ENCODE measurements at regions not wholly inside any gene's neighbourhood (a gene's known extent, or its start where the extent isn't known, plus 50 kb on each side); places are given as distances from the start of the nearest gene placed in this dataset.

- no TSS peak for BruUV-seq (replicated peaks)
- Histone ChIP-seq H3K9ac (replicated peaks; ENCODE audit: extremely low read depth, insufficient read depth, low read length) (no peak overlapping the region), H3K27ac (ENCODE audit: insufficient read depth, low read depth, low read length) (no peak overlapping the region), H3K9me1 (replicated peaks; ENCODE audit: control insufficient read depth, extremely low read depth, insufficient read depth, low read length) (no peaks in the 10 kb centered on the region), H3K36me3 (ENCODE audit: control insufficient read depth in 2 of 2, extremely low read depth in 1 of 2, insufficient read depth in 2 of 2, low read length in 2 of 2) (no peaks in the 10 kb centered on the region), H3K4me2 (ENCODE audit: insufficient read depth, low read length) (no peak overlapping the region), H2AFZ (ENCODE audit: low read depth, low read length) (no peak overlapping the region), H3K79me2 (ENCODE audit: control insufficient read depth, insufficient read depth, low read length) (no peaks in the 10 kb centered on the region), H3K4me1 (ENCODE audit: control insufficient read depth, extremely low read depth, insufficient read depth, low read length) (no peaks in the 10 kb centered on the region), H3K27me3 (ENCODE audit: control insufficient read depth in 2 of 2, insufficient read depth in 2 of 2, low read length in 2 of 2) (no peaks in the 10 kb centered on the region), H3K9me3 (replicated peaks; ENCODE audit: control insufficient read depth, insufficient read depth, low read length) (no peaks in the 10 kb centered on the region), H3K4me3 (replicated peaks in 1 of 3; ENCODE audit: insufficient read depth in 1 of 3, low read depth in 1 of 3, low read length in 3 of 3) (no peak overlapping the region), H4K20me1 (replicated peaks; ENCODE audit: control insufficient read depth, extremely low read depth, insufficient read depth, low read length) (no peaks in the 10 kb centered on the region)
- CTCF ChIA-PET = no interaction called here
- TF ChIP-seq JUN (IDR thresholded peaks at IDR 0.05; ENCODE audit: borderline replicate concordance, insufficient read depth, insufficient read length, low read depth) = no peak
- no peak for TF ChIP-seq MAX (IDR thresholded peaks at IDR 0.05; ENCODE audit: insufficient read depth, insufficient read length)
- TF ChIP-seq POLR2A (IDR thresholded peaks at IDR 0.05; ENCODE audit: low read depth, low read length) = no peak
- no peak for TF ChIP-seq MYC (IDR thresholded peaks at IDR 0.05; ENCODE audit: low read depth, low read length)
- TF ChIP-seq POLR2AphosphoS5 (IDR thresholded peaks at IDR 0.05; ENCODE audit: insufficient read depth, low read depth, low read length) = no peak
- no peak for TF ChIP-seq FOS (IDR thresholded peaks at IDR 0.05; ENCODE audit: borderline replicate concordance, insufficient read depth, low read length)
- TF ChIP-seq CTCF (IDR thresholded peaks at IDR 0.05; ENCODE audit: extremely low read depth in 1 of 2, insufficient read depth in 1 of 2, low read depth in 1 of 2, low read length in 2 of 2) = no peak
- TF ChIP-seq EZH2 (IDR thresholded peaks at IDR 0.05; ENCODE audit: borderline replicate concordance, low read depth, low read length, severe bottlenecking) = no peak
- no peak for FAIRE-seq
- no peak for DNase-seq (ENCODE audit: low read depth, low spot score)
- POLR2A ChIA-PET = no interaction called here
- dilution Hi-C loops (cut with MboI; ENCODE audit: extremely low pct_ligation_motif_present, low sequenced_read_pairs) = no loop called here
- intact Hi-C loops (cut with micrococcal nuclease) = no loop called here
These were observed 779.6 kb upstream of the ARPP21 start for GRCh38 chr3:34859746-34860145.

Data from endothelial cell of umbilical vein (primary cell).